ENCODE measurements at regions not wholly inside any gene's neighbourhood (a gene's known extent, or its start where the extent isn't known, plus 50 kb on each side); places are given as distances from the start of the nearest gene placed in this dataset.

DNA sequence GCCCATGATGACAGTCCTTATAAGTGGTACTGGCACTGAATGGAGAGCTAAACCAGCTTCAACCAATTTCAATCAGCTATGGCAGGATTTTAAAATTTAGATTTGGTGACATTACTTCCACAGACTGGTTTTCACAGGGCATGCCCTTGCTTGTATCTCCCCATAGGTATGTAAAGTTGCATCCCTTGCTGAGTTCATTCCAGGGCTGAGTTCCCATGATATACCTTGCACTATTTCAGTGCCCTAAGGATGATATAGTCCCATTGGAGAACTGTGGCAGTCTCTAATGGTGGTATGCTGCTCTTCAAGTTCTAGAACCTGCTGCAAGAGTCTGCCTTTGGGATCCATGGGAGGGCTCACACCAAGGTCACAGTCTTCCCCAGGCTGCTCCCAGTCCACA, 232.7 kb upstream of the MOCS1 start:
- H3K4me1 Mint-ChIP-seq, result no peaks in the 10 kb centered on the region
- H3K27ac Mint-ChIP-seq, result no peak overlapping the region
- no peaks in the 10 kb centered on the region for H3K9me3 ChIP-seq (ENCODE audit: control insufficient read depth, low read length, poor library complexity, severe bottlenecking)
- H3K4me3 Mint-ChIP-seq, result no peak overlapping the region
- no peak for DNase-seq
- no peaks in the 10 kb centered on the region for H3K36me3 Mint-ChIP-seq (ENCODE audit: low read depth)
- no peak for ATAC-seq
- peaks cover 32% of the 10 kb centered on the region for H3K27me3 Mint-ChIP-seq

GRCh38 chr6:40165036-40165709, 230.9 kb upstream of the MOCS1 start:
- H3K27me3 Mint-ChIP-seq, result peaks cover 22% of the 10 kb centered on the region
- DNase-seq, result no peak
- no peak overlapping the region for H3K4me3 Mint-ChIP-seq
- ATAC-seq, result no peak
- H3K9me3 ChIP-seq (ENCODE audit: control insufficient read depth, low read length, poor library complexity, severe bottlenecking), result no peaks in the 10 kb centered on the region
- H3K36me3 Mint-ChIP-seq (ENCODE audit: low read depth), result no peaks in the 10 kb centered on the region
- H3K27ac Mint-ChIP-seq, result no peak overlapping the region
- no peaks in the 10 kb centered on the region for H3K4me1 Mint-ChIP-seq

GRCh38 chr6:40164345-40164755, 230.1 kb upstream of the MOCS1 start:
- no peaks in the 10 kb centered on the region for H3K4me1 Mint-ChIP-seq
- no peak overlapping the region for H3K4me3 Mint-ChIP-seq
- H3K36me3 Mint-ChIP-seq (ENCODE audit: low read depth), result no peaks in the 10 kb centered on the region
- DNase-seq (no peak), ATAC-seq (no peak)
- no peak overlapping the region for H3K27ac Mint-ChIP-seq
- H3K9me3 ChIP-seq (ENCODE audit: control insufficient read depth, low read length, poor library complexity, severe bottlenecking), result no peaks in the 10 kb centered on the region
- H3K27me3 Mint-ChIP-seq, result peaks cover 14% of the 10 kb centered on the region

- Mint-ChIP-seq H3K4me3 (no peak overlapping the region), H3K27ac (no peak overlapping the region), H3K36me3 (ENCODE audit: low read depth) (no peaks in the 10 kb centered on the region), H3K4me1 (no peaks in the 10 kb centered on the region), H3K27me3 (peaks cover 12% of the 10 kb centered on the region)
- H3K9me3 ChIP-seq (ENCODE audit: control insufficient read depth, low read length, poor library complexity, severe bottlenecking), result no peaks in the 10 kb centered on the region
- DNase-seq (no peak), ATAC-seq (no peak)
These were observed 229.7 kb upstream of the MOCS1 start for GRCh38 chr6:40163924-40164323.

- peaks cover 12% of the 10 kb centered on the region for H3K27me3 Mint-ChIP-seq
- H3K4me3 Mint-ChIP-seq, result no peak overlapping the region
- ATAC-seq (no peak), DNase-seq (no peak)
- no peaks in the 10 kb centered on the region for H3K9me3 ChIP-seq (ENCODE audit: control insufficient read depth, low read length, poor library complexity, severe bottlenecking)
- H3K4me1 Mint-ChIP-seq, result no peaks in the 10 kb centered on the region
- no peaks in the 10 kb centered on the region for H3K36me3 Mint-ChIP-seq (ENCODE audit: low read depth)
- no peak overlapping the region for H3K27ac Mint-ChIP-seq
These were observed 227.8 kb upstream of the MOCS1 start for GRCh38 chr6:40162074-40162473.

DNA sequence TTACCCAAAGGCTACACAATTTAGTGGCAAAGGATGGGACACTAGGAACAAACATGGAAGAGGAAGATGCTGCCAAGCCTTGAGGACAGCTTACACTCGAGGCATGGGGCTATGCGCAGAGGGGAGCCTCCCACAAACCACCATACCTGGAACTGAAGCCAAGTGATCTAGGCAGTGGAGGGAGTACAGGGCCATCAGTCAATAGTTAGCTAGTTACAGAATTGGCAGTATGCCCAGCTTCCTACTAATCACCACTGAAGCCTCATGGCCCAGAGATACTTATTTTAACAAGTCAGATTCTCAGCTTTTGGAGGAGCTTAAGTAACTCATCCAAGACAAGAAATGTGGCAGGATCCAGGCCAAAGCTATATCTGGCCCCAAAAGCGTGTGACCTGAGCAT, 226.6 kb upstream of the MOCS1 start:
- Mint-ChIP-seq H3K36me3 (ENCODE audit: low read depth) (no peaks in the 10 kb centered on the region), H3K4me3 (no peak overlapping the region), H3K27me3 (peaks cover 12% of the 10 kb centered on the region), H3K27ac (no peak overlapping the region), H3K4me1 (no peaks in the 10 kb centered on the region)
- DNase-seq (no peak), ATAC-seq (no peak)
- no peaks in the 10 kb centered on the region for H3K9me3 ChIP-seq (ENCODE audit: control insufficient read depth, low read length, poor library complexity, severe bottlenecking)

DNA sequence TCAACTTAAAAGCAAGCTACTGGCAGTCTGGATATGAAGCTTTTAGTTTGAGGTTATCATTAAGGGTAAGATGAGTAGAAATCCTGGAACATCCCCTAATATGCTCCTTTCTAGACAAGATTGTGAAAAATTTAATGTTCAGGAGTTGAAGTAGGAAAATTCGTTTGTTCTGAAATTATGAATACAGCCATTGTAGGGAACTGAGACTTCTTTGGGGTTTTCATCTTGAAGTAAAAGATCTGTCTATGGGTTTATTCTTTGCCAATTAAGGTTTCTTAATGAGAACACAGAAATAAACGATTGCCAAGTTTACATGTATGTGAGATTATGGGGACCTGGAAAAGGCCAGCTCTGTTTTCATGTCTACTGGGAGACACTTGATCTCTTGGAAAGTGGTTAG, 225.6 kb upstream of the MOCS1 start:
- DNase-seq (no peak), ATAC-seq (no peak)
- no peaks in the 10 kb centered on the region for H3K9me3 ChIP-seq (ENCODE audit: control insufficient read depth, low read length, poor library complexity, severe bottlenecking)
- H3K27ac Mint-ChIP-seq, result no peak overlapping the region
- no peaks in the 10 kb centered on the region for H3K36me3 Mint-ChIP-seq (ENCODE audit: low read depth)
- peaks cover 12% of the 10 kb centered on the region for H3K27me3 Mint-ChIP-seq
- no peak overlapping the region for H3K4me3 Mint-ChIP-seq
- H3K4me1 Mint-ChIP-seq, result no peaks in the 10 kb centered on the region

DNA sequence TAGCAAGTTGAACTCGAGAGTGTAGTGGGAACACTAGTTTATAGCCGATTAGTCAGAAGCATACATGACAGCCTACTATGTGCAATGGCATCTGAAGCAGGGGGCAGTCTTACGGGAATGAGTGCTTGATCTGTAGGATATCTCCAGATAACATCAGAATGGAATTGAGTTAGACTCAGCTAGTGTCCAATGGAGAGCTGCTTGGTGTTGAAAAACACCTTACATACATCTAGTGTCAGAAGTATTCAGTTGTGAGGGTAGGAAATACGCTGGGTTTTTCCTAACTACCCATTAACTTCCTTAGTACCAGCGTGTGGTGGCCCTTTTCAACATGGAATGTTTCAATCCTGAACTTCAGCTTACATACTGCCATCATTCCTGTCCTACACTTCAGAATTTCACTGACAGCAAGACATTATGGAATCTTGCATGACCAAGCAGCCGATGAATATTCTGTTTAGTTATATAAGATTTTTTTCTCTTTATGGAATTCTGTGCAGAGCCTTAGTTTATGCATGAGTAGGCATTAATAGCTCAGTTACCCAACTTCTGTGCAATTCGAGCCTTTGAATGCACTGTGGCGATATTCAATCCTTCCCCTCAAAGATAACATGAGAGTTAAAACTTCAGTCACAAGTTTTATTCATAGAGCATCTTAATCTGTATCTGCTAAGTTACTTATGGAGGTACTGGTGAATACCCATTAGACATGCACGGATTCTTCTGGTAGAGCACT, 218.6 kb upstream of the MOCS1 start:
- no peaks in the 10 kb centered on the region for H3K9me3 ChIP-seq (ENCODE audit: control insufficient read depth, low read length, poor library complexity, severe bottlenecking)
- no peak overlapping the region for H3K4me3 Mint-ChIP-seq
- H3K27me3 Mint-ChIP-seq, result no peaks in the 10 kb centered on the region
- no peaks in the 10 kb centered on the region for H3K4me1 Mint-ChIP-seq
- H3K36me3 Mint-ChIP-seq (ENCODE audit: low read depth), result no peaks in the 10 kb centered on the region
- no peak overlapping the region for H3K27ac Mint-ChIP-seq
- ATAC-seq (no peak), DNase-seq (no peak)

DNA sequence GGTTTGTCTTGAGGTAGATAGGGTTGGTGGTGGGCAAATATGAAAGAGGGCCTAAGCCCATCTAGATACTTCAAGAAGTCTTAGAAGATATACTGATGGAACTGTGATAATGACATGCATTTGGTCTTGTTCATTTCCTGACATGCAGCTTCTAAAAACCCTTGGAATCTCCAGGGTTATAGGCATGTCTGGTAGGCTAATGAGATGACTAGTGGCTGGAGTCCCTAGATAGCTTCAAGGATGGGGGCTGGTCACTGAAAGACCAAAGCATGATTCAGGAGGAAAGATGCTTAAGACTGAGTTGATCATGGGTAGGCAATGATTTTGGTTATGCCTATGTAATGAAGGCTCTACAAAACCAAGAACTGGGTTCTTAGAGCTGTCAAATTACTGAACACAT, 217.9 kb upstream of the MOCS1 start:
- Mint-ChIP-seq H3K4me3 (no peak overlapping the region), H3K36me3 (ENCODE audit: low read depth) (no peaks in the 10 kb centered on the region), H3K27me3 (no peaks in the 10 kb centered on the region), H3K27ac (no peak overlapping the region), H3K4me1 (no peaks in the 10 kb centered on the region)
- DNase-seq (no peak), ATAC-seq (no peak)
- H3K9me3 ChIP-seq (ENCODE audit: control insufficient read depth, low read length, poor library complexity, severe bottlenecking), result no peaks in the 10 kb centered on the region

DNA sequence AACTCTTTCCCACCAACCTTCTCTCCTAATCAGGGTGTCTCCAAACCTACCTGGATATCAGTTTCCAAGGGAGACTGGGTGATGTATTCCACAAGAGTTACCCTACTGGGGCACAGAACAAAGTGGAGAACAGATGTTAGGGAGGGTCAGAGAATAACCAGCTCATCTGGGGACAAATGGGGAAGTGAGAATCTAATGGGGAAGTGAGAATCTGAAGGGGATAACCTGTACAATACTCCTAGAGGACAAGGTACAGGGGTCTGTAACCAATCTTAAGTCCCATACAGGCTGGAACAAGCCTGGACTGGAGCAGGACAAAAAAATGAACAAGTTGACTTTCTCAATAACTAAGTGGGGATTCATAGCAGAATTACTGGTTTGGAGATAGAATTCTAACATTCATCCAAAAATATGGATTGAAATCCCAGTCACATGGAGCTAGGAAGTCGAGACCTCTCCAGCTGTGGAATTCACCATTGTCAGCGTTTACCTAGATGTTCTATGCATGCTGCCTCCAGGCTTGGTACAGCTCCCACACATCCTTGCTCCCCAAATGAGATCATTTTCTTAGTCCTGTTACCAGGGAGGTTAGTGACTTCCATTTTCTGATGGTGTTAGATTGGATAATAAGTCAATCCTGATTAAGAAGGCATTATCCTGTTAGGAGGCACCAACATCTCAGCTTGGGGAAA, 214.8 kb upstream of the MOCS1 start:
- H3K36me3 Mint-ChIP-seq (ENCODE audit: low read depth), result no peaks in the 10 kb centered on the region
- no peak overlapping the region for H3K27ac Mint-ChIP-seq
- no peak overlapping the region for H3K4me3 Mint-ChIP-seq
- no peaks in the 10 kb centered on the region for H3K9me3 ChIP-seq (ENCODE audit: control insufficient read depth, low read length, poor library complexity, severe bottlenecking)
- H3K4me1 Mint-ChIP-seq, result no peaks in the 10 kb centered on the region
- H3K27me3 Mint-ChIP-seq, result no peaks in the 10 kb centered on the region
- ATAC-seq, result no peak
- DNase-seq, result no peak

GRCh38 chr6:40146902-40147301, 212.6 kb upstream of the MOCS1 start:
- no peak overlapping the region for H3K4me3 Mint-ChIP-seq
- ATAC-seq (no peak), DNase-seq (no peak)
- H3K27me3 Mint-ChIP-seq, result no peaks in the 10 kb centered on the region
- no peaks in the 10 kb centered on the region for H3K4me1 Mint-ChIP-seq
- H3K9me3 ChIP-seq (ENCODE audit: control insufficient read depth, low read length, poor library complexity, severe bottlenecking), result no peaks in the 10 kb centered on the region
- no peaks in the 10 kb centered on the region for H3K36me3 Mint-ChIP-seq (ENCODE audit: low read depth)
- no peak overlapping the region for H3K27ac Mint-ChIP-seq

- Mint-ChIP-seq H3K4me3 (no peak overlapping the region), H3K36me3 (ENCODE audit: low read depth) (no peaks in the 10 kb centered on the region), H3K27me3 (no peaks in the 10 kb centered on the region), H3K27ac (no peak overlapping the region), H3K4me1 (no peaks in the 10 kb centered on the region)
- no peak for DNase-seq
- no peak for ATAC-seq
- H3K9me3 ChIP-seq (ENCODE audit: control insufficient read depth, low read length, poor library complexity, severe bottlenecking), result no peaks in the 10 kb centered on the region
These were observed 205.2 kb upstream of the MOCS1 start for GRCh38 chr6:40139447-40139846.

GRCh38 chr6:40138273-40138720, 204.0 kb upstream of the MOCS1 start:
- H3K9me3 ChIP-seq (ENCODE audit: control insufficient read depth, low read length, poor library complexity, severe bottlenecking), result no peaks in the 10 kb centered on the region
- no peak for DNase-seq
- no peaks in the 10 kb centered on the region for H3K36me3 Mint-ChIP-seq (ENCODE audit: low read depth)
- no peak for ATAC-seq
- no peaks in the 10 kb centered on the region for H3K27me3 Mint-ChIP-seq
- no peak overlapping the region for H3K4me3 Mint-ChIP-seq
- H3K4me1 Mint-ChIP-seq, result no peaks in the 10 kb centered on the region
- H3K27ac Mint-ChIP-seq, result no peak overlapping the region

Data from T-helper 17 cell (primary cell).